ENCODE measurements at regions not wholly inside any gene's neighbourhood (a gene's known extent, or its start where the extent isn't known, plus 50 kb on each side); places are given as distances from the start of the nearest gene placed in this dataset.

DNA sequence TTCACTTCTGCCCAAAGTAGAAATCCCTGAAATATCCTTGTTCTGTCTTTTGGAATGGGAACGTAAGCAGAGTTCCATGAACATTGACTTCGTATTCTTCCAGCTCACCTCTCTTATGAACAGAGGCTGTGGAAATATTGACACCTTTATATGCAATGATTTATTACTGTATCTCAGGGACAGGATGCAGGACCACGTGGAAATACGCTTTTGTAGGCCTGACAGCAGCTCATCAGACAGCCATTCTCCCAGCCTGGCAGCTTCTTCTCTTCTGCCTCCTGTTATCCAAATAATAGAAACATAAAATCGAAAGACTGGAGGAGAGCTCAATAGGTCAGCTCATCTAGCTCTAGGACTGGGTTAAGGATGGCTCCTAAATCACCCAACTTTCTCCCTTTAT lies 106.2 kb upstream of the DTNBP1 start:
- TF ChIP-seq, protein P1, sequence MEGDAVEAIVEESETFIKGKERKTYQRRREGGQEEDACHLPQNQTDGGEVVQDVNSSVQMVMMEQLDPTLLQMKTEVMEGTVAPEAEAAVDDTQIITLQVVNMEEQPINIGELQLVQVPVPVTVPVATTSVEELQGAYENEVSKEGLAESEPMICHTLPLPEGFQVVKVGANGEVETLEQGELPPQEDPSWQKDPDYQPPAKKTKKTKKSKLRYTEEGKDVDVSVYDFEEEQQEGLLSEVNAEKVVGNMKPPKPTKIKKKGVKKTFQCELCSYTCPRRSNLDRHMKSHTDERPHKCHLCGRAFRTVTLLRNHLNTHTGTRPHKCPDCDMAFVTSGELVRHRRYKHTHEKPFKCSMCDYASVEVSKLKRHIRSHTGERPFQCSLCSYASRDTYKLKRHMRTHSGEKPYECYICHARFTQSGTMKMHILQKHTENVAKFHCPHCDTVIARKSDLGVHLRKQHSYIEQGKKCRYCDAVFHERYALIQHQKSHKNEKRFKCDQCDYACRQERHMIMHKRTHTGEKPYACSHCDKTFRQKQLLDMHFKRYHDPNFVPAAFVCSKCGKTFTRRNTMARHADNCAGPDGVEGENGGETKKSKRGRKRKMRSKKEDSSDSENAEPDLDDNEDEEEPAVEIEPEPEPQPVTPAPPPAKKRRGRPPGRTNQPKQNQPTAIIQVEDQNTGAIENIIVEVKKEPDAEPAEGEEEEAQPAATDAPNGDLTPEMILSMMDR (conservative IDR thresholded peaks at IDR 0.05; ENCODE audit: low read length), result no peak
- no peak for TF ChIP-seq EZH2phosphoT487 (IDR thresholded peaks at IDR 0.05; ENCODE audit: borderline replicate concordance, low read depth, low read length)

Measured in OCI-LY7 (cell line).